Activated CD8-positive, alpha-beta memory T cell treated with anti-CD3 and anti-CD28 coated beads for 1 hour (primary cell): ENCODE measurements at regions not wholly inside any gene's neighbourhood (a gene's known extent, or its start where the extent isn't known, plus 50 kb on each side); places are given as distances from the start of the nearest gene placed in this dataset.
"Not testable (repeated sequence)": the region's sequence is repeated elsewhere in the genome, so short reads cannot be mapped to it uniquely, and the experiment has no call there.

Source experiments
- DNase-seq, 2 donors: peaks; one replicate each; pipeline ENCODE4 v3.0.0-alpha.2; 2020; ENCODE audit warnings: low read depth in 1 of 2; ENCODE audit errors: extremely low read depth in 1 of 2

DNA sequence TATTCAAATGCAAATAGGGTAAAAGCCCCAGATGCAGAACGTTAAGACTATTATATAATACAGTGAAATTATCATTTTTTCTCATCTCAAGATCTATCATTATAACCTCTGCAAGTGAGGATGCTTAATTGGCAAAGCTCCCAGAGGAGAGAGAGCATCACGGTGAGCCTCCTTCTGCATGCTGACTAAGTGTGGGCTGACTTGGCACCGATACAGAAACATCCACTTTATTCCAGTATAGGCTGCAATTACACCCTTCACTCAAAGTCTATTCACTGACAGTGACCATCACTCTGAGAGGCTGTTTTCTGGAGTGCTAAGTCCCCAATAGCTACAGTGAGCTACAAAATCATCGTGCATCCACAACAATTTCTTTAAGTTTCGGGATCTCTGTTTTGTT is 171.1 kb upstream of the NBPF9 start:
- not testable (repeated sequence) for DNase-seq

DNA sequence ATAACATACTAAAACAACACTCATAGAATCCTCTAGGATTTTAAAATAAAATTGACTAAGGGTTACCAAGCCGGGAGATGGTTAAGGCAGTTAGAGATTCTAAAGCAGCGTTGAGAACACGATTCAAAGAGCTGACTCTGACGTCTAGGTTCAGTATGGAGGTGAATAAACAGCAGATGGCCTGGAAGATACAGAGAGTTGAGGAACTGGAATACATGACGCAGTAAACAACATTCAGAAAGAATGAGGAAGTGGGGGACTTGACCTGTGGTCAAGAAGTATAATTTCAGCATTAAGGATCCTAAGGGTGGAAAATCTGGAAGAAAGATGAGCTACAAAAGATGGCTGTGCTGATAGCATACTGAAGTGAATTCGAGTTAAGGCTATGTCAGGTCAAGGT is 172.5 kb upstream of the NBPF9 start:
- not testable (repeated sequence) for DNase-seq

DNA sequence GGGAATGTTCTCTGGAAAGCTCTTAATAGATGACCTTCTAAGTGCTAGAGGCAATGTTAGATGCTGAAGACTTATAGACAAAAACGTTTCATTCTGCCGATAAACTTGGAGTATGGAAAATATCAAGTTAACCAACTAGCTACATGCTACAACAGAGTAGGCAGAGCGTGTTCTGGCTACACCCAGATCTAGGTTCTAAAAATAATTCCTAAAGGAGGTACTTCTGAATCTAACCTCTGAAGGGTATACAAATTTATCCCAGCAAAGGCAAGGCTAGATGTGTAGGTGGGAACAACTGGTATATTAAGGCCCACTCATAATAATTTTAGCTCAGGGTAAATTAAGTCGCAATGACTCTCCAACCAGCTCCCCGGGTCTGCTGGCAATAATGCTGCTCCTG is 173.1 kb upstream of the NBPF9 start:
- not testable (repeated sequence) for DNase-seq

DNA sequence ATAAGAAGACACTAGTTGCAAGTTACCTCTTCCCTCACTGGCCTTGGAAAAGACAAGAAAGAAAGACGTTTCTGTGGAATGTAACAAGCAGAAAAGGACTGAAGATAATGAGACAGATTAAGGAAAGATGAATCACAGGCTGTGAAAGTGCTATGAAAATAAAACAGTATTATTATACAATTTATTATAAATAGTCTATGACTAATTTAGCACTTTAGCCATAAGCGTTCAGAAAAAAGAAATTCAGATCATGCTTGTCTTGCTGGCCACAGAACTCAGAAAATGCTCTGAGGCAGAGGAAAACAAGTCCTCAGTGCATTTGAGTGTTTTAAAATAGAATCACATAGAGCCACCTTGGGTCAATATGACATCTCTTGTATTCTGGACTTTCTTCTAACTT is 174.8 kb upstream of the NBPF9 start:
- not testable (repeated sequence) for DNase-seq

DNA sequence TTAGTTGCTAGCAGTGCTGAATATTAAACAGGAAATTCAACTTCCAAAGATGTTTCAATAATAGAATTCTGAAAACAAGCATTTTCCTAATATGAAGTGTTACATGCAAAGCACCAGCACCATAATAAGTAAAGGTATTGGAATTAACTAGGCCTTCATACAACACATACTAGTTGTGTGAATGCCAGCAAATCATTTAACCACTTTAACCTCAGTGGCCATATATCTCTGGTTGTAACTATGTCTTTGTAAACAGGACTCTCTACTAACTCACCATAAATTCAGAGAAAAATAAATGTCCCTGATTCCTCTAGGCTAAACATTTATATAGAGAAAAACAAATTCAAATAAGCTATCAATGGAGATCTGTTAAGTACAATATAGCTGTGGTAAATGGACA is 175.7 kb upstream of the NBPF9 start:
- DNase-seq: not testable (repeated sequence)

DNA sequence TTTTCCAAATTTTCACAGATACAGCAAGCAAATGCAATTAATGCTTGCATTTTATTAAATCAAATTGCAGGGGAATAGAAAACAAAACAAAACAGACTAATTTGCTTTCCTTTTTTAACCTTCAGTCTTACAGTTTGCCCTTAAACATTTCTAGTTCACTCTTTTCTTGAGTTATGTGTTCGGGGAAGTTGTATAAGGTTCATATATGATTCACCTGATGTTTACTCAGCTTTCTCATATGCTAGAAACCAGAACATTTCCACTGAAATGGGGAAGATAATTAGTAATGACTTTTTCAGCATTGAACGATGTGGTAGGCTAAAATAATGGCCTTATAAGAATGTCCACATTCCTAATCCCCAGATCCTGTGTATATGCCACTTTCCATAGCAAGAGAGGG is 176.2 kb upstream of the NBPF9 start:
- not testable (repeated sequence) for DNase-seq

DNA sequence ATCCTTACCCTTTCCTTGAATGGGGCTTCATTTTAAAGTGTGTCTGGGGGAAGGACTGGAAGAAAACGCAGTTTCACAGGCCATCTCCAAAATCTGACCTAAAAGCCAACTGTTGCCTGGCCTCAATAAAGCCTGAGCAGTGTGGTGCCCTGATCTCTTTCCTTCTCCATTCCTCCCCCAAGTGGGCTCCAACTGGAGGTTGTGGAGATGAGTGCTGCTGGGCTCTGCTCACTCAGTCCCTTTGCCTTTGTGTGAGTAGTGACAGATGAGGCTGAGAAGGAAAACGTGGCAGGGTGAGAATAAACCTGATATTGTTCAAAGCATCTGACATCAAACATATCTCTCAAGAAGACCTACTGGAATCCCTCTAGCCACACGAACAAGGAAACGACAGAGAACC is 181.4 kb upstream of the NBPF9 start:
- DNase-seq: not testable (repeated sequence)

DNA sequence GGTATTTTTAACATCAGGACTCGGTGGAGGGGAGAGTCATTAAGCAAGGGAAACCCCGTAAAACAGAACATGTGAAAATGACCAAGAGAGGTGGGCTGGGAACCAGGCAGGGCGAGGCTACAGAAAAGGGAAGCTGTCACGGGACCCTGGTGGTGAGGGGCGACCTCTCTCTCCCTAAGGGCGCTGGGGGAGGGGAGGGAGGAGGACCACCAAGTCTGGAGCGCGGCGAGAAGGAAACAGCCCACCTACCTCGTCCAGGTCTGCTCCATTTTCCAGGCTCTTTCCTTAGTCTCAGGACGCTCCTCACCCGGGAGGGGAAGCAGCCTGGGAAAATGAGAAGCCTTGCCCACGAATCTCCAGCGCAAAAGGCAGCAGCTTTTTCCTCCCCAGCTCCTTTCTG is 181.9 kb upstream of the NBPF9 start:
- DNase-seq: not testable (repeated sequence)

DNA sequence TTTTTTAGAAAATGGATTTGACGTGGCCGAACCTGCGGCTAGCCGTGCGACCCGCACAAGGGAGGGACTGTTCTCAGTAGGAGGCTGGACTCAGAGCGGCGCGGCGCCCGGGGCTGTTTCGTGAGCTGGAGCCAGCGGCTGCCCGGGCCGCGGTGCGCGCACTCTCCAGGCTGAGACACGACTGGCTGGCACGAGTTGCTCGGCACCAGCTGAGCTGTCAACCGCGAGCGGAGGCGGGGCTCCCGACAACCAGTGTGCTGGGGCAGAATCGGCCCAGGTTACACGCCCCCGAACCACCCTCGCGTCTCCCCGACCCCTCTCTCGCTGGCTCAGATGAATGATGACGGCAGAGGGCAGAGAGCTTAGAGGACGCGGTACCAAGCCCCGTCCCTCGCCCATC is 182.3 kb upstream of the NBPF9 start:
- DNase-seq: peak in 1 of 2 donors; percentile 2

DNA sequence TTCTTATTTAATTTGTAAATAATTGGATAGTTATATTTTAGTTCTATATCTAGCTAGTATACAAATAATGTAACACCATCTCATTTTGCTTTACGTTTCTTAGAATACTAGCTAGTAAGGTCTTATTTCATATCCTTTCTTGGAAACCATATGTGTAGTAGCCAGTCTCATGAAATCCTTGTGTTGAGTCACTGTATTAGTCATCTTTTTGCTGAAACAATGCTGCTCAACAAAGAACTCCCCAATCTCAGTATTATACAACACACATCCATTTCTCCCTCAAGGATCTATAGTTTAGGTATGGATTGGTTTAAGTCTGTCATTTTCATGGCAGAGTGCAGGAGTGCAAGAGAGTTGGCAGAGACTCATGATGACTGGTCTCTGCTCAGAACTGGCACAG is 185.2 kb upstream of the NBPF9 start:
- DNase-seq: not testable (repeated sequence)

DNA sequence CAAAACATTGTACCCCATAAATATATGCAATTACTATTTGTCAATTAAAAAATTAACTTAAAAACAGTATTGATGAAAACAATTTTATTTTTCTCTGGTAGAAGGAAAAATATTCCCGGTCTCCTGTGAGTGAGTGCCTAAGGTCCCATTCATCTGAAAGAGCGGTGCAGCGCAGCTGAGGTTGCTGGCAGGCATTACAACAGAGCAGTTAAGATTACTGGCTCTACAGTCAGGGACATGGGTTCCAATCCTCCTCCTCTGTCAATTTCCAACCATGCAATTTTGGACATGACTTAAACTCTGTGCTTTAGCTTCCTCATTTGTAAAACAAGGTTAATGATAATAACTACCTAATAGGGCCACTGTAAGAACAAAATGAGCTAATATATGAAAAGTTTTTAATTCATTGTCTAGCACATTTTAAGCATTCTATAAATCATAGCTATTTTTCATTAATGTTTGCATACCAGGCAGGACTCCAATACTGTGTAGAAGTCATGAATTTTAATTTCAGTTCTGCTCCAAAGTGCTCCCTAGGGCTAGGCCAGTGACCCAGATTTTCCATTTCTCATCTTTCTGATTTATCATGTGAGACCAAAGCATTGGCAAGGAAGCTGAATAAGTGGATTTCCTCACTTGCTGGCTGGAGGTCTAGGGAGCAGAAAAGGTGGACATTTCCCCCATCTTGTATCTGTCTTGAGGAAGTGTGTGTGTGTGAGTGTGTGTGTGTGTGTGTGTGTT is 174.2 kb upstream of the NBPF19 start:
- not testable (repeated sequence) for DNase-seq

DNA sequence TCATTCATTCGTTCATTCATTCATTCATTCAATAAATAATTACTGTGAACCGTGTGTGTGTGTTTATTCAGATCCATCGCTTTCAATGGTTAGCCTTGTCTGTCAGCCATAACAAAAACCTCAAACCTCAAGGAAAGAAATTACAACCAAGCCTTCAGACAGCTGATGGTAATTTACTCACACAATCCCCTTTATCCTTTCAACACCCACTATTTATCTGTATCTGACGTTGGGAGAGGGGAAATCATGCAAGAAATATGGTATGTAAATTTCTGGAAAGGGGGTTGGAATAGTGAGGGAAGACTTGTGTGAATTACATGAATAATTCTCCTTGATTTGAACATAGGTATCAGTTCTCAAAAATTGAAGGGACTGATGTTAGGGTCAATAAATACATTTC is 173.6 kb upstream of the NBPF19 start:
- not testable (repeated sequence) for DNase-seq

DNA sequence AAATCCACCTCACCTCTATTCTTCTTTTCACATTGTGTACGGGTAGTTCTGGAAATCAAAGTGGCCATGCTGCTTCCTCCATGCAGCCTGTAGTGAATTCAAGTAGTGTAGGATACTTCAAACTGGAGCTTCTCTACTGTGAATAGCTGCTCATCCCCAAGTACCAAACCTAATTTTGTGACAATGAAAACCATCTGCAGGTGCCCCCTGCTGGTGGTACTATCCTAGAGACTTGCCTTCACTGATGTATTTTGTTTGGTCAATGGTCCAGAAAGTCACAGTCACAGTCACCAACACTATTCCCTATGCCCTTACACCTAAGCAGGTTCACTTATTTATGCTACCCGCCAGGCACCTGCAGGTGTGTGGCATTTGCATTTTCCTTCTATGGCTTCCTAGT is 170.0 kb upstream of the NBPF19 start:
- DNase-seq: not testable (repeated sequence)

DNA sequence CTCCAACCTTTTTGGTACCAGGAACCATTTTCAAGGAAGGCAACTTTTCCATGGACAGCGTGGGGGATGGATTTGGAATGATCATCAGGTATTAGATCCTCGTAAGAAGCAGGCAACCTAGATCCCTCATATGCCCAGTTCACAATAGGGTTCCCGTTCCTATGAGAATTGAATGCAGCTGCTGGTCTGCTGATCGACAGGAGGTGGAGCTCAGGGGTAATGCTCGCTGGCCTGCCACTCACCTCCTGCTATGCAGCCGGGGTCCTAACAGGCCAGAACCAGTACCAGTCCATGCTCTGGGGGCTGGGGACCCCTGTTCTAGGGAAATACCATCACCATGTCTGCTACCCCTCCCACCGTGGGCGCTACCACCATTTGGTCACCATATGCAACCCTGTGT is 167.2 kb upstream of the NBPF19 start:
- DNase-seq: not testable (repeated sequence)

DNA sequence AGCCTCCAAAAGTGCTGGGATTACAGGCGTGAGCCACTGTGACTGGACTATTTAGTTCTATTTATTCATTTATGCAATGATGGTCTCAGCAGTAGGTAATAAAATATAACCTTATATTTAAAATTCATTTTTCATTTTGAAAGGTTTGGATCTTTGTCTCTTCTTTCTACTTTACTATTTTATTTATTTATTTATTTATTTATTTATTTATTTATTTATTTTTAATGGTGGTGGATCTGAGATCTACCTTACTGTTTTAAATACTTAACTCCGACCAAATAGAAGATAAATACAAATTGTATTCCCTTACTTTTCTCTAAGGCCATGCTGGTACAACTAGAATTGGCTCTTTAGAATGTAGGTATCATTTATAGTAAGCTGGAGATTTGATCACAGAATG is 159.9 kb upstream of the NBPF19 start:
- DNase-seq: not testable (repeated sequence)

DNA sequence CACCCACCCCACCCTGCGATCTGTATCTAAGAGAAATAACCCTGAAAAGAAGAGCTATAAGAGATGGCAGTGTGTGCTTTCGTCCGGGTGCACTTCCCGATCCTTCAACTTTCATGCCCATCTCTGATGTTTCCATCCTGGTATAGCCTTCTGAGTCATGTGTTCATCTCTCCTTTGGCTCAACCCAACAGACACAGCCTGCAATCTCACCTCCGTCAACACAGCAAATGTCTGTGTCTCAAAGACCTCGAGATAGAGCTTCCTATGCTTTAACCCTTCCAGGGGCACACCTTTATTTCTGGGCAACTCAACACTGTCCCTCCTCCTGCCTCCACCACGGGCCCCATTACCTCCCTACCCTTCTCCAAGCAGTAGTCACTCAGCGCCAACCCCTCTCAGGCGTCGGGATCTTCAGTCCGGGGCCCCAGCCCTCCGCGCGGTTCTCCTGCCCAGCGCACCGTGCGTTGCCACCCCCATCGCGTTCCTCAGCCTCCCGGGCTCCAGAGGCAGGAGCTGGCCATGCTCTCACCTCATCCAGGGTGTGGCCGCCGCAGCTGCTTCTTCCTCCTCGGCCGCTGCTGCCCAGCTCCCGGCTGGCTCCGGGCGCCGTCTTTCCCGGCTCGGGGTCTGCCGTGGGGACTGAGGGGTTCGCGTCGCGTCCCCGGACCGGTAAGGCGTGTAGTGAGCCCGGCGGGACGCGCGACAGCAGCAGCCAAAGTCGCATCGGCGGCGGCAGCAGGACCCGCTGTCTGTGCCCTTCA is 153.7 kb upstream of the NBPF19 start:
- DNase-seq: not testable (repeated sequence)

DNA sequence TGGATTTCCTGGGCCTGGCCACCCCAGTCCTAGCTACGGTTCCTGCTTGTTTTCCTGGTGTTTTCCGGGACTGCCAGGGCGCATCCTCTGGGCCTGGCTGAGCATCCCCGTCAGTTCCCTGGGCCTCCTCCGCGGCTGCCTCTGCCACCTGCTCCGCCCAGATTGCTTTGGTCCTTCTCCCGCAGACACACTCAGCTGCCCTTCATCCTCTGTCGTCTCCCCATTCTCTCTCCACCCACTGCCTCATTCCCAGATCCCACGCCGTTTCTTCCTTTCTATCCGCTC is 153.2 kb upstream of the NBPF19 start:
- not testable (repeated sequence) for DNase-seq

DNA sequence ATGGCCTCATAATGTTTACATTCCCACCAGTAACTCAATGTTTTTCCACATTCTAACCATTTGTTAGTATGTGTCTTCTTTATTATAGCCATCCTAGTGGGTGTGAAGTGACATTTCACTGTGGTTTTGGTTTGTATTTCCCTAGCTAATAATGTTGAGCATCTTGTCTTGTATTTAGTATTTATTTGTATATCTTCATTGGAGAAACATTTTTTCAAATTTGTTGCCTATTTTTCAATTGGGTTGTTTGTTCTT is 144.8 kb upstream of the NBPF19 start:
- DNase-seq: not testable (repeated sequence)

DNA sequence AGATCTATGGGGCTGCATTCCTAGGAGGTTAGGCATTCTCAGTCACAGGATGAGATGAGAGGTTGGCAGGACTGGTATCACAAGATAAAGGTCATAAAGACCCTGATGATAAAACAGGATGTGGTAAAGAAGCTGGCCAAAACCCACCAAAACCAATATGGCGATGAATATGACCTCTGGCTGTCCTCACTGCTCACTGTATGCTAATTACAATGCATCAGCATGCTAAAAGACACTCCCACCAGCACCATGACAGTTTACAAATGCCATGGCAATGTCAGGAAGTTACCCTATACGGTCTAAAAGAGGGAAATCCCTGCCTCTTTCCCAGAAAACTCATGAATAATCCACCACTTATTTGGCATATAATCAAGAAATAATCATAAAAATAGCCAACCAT is 138.8 kb upstream of the NBPF19 start:
- DNase-seq: not testable (repeated sequence)

DNA sequence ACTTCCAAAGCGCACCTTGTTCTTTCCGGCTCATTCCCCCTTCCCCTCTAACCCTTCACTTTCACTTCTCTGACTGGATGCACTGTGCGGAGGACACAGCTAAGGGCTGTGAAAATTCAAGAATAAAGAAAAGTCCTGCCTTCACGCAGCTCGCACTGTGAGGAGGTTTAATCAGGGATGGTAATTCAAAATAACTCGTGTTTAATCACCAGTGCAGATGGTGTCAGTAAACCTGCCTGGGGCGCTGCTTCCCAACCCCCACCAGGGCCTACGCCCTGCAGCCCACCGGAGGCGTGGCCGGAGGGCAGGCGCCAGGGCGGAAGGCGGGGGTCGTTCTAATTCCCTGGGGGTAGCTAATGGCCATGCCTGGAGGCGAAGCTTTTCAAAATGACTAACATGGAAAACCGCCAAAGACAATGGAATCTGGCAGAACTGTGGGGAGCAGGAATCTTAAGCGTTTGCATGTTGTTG is 136.6 kb upstream of the NBPF19 start:
- DNase-seq: not testable (repeated sequence)

DNA sequence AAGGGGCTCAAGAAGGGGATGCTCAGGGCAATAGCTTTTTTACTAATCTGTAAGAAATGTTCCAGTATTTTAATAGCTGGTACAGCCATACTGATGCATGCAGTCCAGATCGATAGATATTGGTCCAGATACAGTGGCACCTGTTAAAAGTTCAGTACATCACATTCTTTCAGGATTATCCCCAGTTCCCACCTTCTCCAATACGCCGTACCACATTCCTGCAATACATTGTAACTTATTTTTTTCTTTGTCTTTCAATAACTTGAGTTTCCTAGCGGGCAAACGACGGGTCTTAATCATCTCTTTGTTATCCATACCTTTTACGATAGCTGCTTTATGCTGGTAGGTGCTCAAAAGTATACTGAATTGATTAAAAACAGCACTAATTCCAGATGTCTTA is 136.1 kb upstream of the NBPF19 start:
- not testable (repeated sequence) for DNase-seq

DNA sequence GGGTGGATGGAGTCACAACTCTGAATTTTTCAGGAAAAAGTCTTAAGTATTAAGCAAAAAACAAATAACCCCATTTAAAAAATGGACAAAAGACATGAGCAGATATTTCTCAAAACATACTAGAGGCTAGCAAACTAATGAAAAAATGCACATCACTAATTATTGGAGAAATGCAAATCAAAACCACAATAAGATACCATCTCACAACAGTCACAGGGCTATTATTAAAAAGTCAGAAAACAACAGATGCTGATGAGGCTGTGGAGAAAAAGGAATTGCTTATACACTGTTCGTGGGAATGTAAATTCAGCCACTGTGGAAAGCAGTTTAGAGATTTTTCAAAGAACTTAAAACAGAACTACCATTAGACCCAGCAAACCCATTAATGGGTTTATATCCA is 125.4 kb upstream of the NBPF19 start:
- DNase-seq: not testable (repeated sequence)

DNA sequence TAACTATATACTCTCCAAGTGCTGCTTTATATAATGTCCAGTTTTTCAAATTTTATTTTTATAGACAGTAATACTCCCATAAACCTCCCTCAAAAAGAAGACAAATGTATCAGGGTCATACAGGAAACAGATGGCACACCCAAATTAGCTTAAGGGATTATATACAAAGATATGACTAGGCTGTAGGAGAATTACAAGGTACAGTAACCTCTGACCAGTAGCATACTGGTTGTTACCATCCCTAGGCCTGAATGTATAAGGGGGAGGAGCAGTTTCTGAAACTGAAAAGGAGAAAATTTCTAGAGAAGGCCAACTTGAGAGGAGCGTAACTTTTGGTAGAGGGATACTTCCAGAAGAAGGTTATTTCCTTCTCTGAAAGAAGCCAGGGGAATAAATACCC is 122.6 kb upstream of the NBPF19 start:
- not testable (repeated sequence) for DNase-seq
